GM18505 (cell line): ENCODE measurements at regions not wholly inside any gene's neighbourhood (a gene's known extent, or its start where the extent isn't known, plus 50 kb on each side); places are given as distances from the start of the nearest gene placed in this dataset.

Experiments used
- ATAC-seq: cut with Tn5 transposase; IDR thresholded peaks from one replicate; pipeline ENCODE4 v1.9.1; 2021; ENCODE audit not compliant: unreplicated experiment
- POLR2A ChIP-seq: IDR thresholded peaks from 4 replicates; pipeline ENCODE4 v1.6.1; 2011; ENCODE audit warnings: borderline replicate concordance; ENCODE audit not compliant: insufficient read depth, insufficient read length; ENCODE audit errors: extremely low read depth

- no peak for ATAC-seq
- no peak for TF ChIP-seq POLR2A
Measured at GRCh38 chr3:25120665-25121064, 307.4 kb upstream of the RARB start.

GRCh38 chr3:25125201-25125600 lies 302.9 kb upstream of the RARB start:
- no peak for TF ChIP-seq POLR2A
- ATAC-seq = no peak

DNA sequence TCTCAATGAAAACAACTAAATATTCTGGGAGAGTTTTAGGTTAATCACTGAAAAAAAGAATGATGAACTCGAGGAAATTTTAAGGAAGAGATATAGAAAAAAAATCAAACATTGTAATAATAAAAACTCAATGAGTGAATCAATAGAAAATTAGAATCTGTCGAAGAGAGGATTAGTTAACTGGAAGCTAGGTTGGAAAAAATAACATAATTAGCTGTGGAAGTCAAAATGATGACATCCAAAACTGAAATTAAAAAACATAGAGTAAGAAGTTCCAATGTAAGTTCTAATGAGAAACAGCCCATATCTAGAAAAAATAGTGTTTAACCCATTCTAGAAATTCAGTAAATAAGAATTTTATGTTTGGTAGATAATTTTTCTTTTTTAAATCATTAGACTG lies 299.3 kb upstream of the RARB start:
- no peak for ATAC-seq
- no peak for TF ChIP-seq POLR2A

GRCh38 chr3:25130724-25131520 lies 297.1 kb upstream of the RARB start:
- no peak for TF ChIP-seq POLR2A
- ATAC-seq = no peak

GRCh38 chr3:25133588-25133987 lies 294.5 kb upstream of the RARB start:
- no peak for TF ChIP-seq POLR2A
- no peak for ATAC-seq

DNA sequence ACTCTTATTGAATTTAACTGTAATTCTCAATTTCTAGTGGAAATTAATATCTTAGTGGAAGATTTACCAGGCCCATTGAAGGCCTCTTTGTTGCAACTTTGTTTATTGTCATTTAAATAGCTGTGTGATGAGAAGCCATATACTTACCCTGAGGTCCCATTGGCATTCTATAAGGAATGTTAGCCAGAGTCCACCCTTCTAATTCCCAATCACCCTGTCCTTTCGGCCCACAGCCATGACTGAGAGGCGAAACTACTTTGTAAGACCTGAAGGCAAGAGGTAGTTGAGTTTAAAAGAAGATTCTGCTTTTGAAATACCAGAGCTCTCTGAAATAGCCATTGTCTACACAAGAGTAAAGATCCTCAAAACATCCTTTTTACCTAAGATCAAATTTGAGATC lies 290.5 kb upstream of the RARB start:
- no peak for TF ChIP-seq POLR2A
- ATAC-seq = no peak

DNA sequence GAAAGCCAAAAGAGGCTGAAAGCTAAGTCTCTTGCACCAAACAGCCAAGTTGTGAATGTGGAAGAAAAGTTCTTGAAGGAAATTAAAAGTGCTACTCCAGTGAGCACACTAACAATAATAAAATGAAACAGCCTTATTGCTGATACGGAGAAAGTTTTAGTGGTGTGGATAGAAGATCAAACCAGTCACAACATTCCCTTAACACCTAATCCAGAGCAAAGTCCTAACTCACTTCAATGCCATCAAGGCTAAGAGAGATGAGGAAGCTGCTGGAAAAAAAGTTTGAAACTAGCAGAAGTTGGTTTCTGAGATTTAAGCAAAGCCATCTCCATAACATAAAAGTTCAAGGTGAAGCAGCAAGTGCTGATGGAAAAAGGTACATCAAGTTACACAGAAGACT lies 288.8 kb upstream of the RARB start:
- TF ChIP-seq POLR2A = no peak
- ATAC-seq = no peak

DNA sequence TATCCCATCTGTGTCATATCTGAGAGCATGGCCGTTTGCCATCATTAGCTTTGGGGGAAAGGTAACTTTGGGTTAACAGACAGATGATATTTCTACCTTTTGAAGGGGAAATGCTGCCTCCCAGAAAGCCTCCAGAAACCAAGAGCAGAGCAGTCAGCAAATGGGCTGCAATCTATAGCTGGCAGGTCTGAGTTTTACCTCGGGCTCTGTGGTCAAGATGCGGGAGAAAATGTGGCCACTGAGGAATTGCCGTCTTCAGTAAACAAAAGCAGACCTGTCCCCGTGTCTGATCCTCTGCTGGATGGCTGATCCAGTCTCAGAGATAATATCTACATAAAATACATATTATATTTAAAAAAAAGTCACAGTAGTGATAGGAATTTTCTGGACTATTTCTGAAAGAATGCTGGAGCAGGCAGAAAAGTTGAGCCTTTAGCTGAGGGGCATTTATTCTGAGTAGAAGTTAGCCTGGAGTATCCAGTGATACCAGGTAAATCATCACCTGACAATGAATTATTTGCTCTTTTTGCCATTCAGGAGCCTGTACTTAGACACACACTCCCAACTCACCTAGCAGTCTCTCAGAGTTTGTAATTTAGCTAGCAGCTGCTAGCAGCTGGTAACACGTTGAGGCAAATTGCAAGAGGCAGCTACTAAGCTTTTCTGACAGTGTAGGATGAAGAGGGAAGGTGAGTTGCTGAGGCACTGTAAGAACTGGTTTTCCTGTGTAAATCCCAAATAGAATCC lies 285.3 kb upstream of the RARB start:
- TF ChIP-seq POLR2A = no peak
- ATAC-seq = no peak

GRCh38 chr3:25143356-25144025 lies 284.6 kb upstream of the RARB start:
- no peak for TF ChIP-seq POLR2A
- ATAC-seq = no peak

DNA sequence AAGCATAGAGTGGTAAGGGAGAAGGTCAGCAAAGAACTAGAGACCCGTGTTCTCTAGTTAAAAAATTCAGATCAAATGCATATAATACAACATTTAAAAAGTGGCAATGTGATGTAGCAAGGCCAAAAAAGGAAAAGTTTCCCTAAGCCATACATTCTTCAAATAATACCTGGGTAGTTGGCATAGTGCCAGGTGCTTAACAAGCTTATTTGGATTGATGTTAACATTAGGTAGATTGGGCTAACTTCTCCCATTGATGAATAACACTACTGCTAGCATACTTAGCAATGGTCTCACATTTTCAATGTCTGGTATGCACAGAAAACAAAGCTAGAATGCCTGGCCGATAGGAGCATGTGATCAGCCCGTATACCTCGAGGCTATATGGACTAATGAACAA lies 283.6 kb upstream of the RARB start:
- ATAC-seq = no peak
- TF ChIP-seq POLR2A = no peak

DNA sequence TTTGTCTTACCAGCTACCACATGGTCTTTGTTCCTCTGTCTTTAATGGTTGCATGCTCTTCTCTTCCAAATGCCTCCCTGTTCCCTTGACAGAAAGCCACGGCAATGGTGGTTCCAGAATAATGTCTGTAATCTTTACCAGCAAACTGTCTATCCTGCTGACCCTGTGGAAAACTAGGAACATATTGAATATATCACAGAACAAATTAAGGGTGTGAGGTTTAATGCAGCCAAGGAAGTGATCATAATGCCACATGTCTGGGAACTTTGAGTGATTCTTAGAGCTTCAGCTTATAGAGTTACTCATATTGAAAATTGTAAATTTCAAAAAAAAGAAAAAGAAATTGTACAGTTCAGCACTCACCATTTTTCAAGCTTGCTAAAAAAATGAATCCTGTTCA lies 282.9 kb upstream of the RARB start:
- no peak for TF ChIP-seq POLR2A
- no peak for ATAC-seq

DNA sequence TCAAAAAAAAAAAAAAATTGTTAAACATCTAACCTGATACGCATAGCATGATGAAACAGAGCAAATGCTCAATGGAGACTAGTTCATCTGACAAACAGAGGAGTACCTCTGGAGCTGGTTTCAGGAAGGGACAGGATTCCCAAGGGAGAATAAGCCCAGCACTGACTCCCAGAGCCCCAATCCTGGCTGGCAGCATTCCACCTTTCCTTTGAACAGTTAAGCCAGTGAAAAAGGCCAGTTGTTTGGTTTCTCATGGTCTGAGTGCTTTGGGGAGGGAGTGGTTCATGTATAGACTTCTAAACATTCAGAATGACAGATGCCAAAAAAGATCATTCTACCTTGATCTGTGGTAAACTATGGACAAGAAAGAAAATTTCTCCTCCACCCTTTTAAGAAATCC lies 277.9 kb upstream of the RARB start:
- no peak for TF ChIP-seq POLR2A
- ATAC-seq = no peak

DNA sequence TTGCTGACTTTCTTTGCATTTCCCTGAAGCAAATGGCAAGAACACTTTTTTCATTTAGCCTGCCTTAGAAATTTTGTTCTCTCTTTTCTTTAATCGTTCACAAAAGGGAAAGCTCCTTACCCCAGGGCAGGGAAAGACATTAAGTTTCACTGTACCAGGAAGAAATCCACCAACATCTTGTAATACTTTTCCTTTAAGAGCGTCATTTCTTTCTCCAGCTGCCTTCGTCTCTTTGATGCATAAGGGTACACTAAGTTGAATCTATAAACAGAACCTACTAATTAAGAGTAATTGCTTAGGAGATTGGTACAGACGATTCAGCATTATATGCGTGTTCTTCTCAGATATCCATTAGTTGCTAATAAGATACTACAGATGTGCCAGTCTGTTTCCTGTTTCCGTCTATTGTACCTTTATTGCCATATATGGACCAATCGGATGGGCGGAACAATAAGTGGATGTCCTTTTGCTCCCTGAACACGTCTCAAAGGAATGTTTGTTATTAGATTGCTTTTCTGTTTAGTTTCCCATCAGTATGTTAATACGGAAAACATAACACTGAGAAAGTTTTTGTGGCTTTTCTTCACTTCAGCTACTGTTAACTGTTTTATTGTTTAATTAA lies 276.7 kb upstream of the RARB start:
- TF ChIP-seq POLR2A = no peak
- no peak for ATAC-seq
